ENCODE measurements at regions not wholly inside any gene's neighbourhood (a gene's known extent, or its start where the extent isn't known, plus 50 kb on each side); places are given as distances from the start of the nearest gene placed in this dataset.

- H3K4me2 ChIP-seq, result no peak overlapping the region
- no peaks in the 10 kb centered on the region for H3K27me3 ChIP-seq
- H2AFZ ChIP-seq, result no peak overlapping the region
- 91% methylated on average over 4 of the region's 4 CpGs for WGBS (ENCODE audit: low lambda C conversion rate, missing lambda C conversion rate)
- no peak overlapping the region for H3K4me3 ChIP-seq
- no peak overlapping the region for H3K27ac ChIP-seq
- DNase-seq (ENCODE audit: low spot score), result no peak
- TF ChIP-seq EZH2phosphoT487 (IDR thresholded peaks at IDR 0.05; ENCODE audit: low read depth, severe bottlenecking, unreplicated experiment) (no peak), CTCF (IDR thresholded peaks at IDR 0.05; ENCODE audit: poor library complexity) (no peak), EZH2 (IDR thresholded peaks at IDR 0.05; ENCODE audit: borderline replicate concordance) (no peak)
- H3K79me2 ChIP-seq, result peaks cover 14% of the 10 kb centered on the region
- H3K9me2 ChIP-seq (replicated peaks; ENCODE audit: insufficient read depth), result no peaks in the 10 kb centered on the region
- H3K4me1 ChIP-seq (ENCODE audit: insufficient read depth), result no peaks in the 10 kb centered on the region
- H4K20me1 ChIP-seq (ENCODE audit: insufficient read depth, poor library complexity, severe bottlenecking), result peaks cover 6% of the 10 kb centered on the region
- H3K9me3 ChIP-seq (ENCODE audit: low read depth), result no peaks in the 10 kb centered on the region
- H3K36me3 ChIP-seq (replicated peaks; ENCODE audit: insufficient read depth, low read depth), result no peaks in the 10 kb centered on the region
These were observed 61.1 kb upstream of the TNRC6B start for GRCh38 chr22:40116496-40117200.

GRCh38 chr22:40118979-40119378 lies 58.7 kb upstream of the TNRC6B start:
- Histone ChIP-seq H3K4me2 (no peak overlapping the region), H3K9me2 (replicated peaks; ENCODE audit: insufficient read depth) (no peaks in the 10 kb centered on the region), H3K27me3 (no peaks in the 10 kb centered on the region), H4K20me1 (ENCODE audit: insufficient read depth, poor library complexity, severe bottlenecking) (peaks cover 6% of the 10 kb centered on the region), H3K9me3 (ENCODE audit: low read depth) (no peaks in the 10 kb centered on the region), H3K27ac (no peak overlapping the region), H3K4me3 (no peak overlapping the region), H3K79me2 (peaks cover 11% of the 10 kb centered on the region), H3K4me1 (ENCODE audit: insufficient read depth) (no peaks in the 10 kb centered on the region), H2AFZ (no peak overlapping the region), H3K36me3 (replicated peaks; ENCODE audit: insufficient read depth, low read depth) (no peaks in the 10 kb centered on the region)
- no peak for DNase-seq (ENCODE audit: low spot score)
- TF ChIP-seq EZH2 (IDR thresholded peaks at IDR 0.05; ENCODE audit: borderline replicate concordance), result no peak
- 98% methylated on average over 8 of the region's 8 CpGs for WGBS (ENCODE audit: low lambda C conversion rate, missing lambda C conversion rate)

GRCh38 chr22:40120848-40121247 lies 56.9 kb upstream of the TNRC6B start:
- H3K27me3 ChIP-seq, result no peaks in the 10 kb centered on the region
- H3K4me3 ChIP-seq, result no peak overlapping the region
- no peaks in the 10 kb centered on the region for H3K4me1 ChIP-seq (ENCODE audit: insufficient read depth)
- WGBS (ENCODE audit: low lambda C conversion rate, missing lambda C conversion rate), result 90% methylated on average over 4 of the region's 4 CpGs
- H3K4me2 ChIP-seq, result no peak overlapping the region
- no peaks in the 10 kb centered on the region for H3K79me2 ChIP-seq
- H3K9me2 ChIP-seq (replicated peaks; ENCODE audit: insufficient read depth), result no peaks in the 10 kb centered on the region
- H3K36me3 ChIP-seq (replicated peaks; ENCODE audit: insufficient read depth, low read depth), result no peaks in the 10 kb centered on the region
- no peak for TF ChIP-seq EZH2 (IDR thresholded peaks at IDR 0.05; ENCODE audit: borderline replicate concordance)
- TF ChIP-seq EZH2phosphoT487 (IDR thresholded peaks at IDR 0.05; ENCODE audit: low read depth, severe bottlenecking, unreplicated experiment), result no peak
- TF ChIP-seq CTCF (IDR thresholded peaks at IDR 0.05; ENCODE audit: poor library complexity), result no peak
- no peaks in the 10 kb centered on the region for H4K20me1 ChIP-seq (ENCODE audit: insufficient read depth, poor library complexity, severe bottlenecking)
- H3K9me3 ChIP-seq (ENCODE audit: low read depth), result no peaks in the 10 kb centered on the region
- H3K27ac ChIP-seq, result no peak overlapping the region
- H2AFZ ChIP-seq, result no peak overlapping the region
- DNase-seq (ENCODE audit: low spot score), result no peak

- Histone ChIP-seq H3K27me3 (no peaks in the 10 kb centered on the region), H3K4me3 (no peak overlapping the region), H3K4me1 (ENCODE audit: insufficient read depth) (no peaks in the 10 kb centered on the region), H2AFZ (no peak overlapping the region), H3K36me3 (replicated peaks; ENCODE audit: insufficient read depth, low read depth) (no peaks in the 10 kb centered on the region), H3K9me3 (ENCODE audit: low read depth) (no peaks in the 10 kb centered on the region), H3K79me2 (no peaks in the 10 kb centered on the region), H4K20me1 (ENCODE audit: insufficient read depth, poor library complexity, severe bottlenecking) (no peaks in the 10 kb centered on the region), H3K9me2 (replicated peaks; ENCODE audit: insufficient read depth) (no peaks in the 10 kb centered on the region), H3K4me2 (no peak overlapping the region), H3K27ac (no peak overlapping the region)
- DNase-seq (ENCODE audit: low spot score), result no peak
- 75% methylated on average over 6 of the region's 6 CpGs for WGBS (ENCODE audit: low lambda C conversion rate, missing lambda C conversion rate)
- TF ChIP-seq EZH2 (IDR thresholded peaks at IDR 0.05; ENCODE audit: borderline replicate concordance) (no peak), CTCF (IDR thresholded peaks at IDR 0.05; ENCODE audit: poor library complexity) (no peak), EZH2phosphoT487 (IDR thresholded peaks at IDR 0.05; ENCODE audit: low read depth, severe bottlenecking, unreplicated experiment) (no peak)
These were observed 56.3 kb upstream of the TNRC6B start for GRCh38 chr22:40121461-40121860.

Measured in hepatocyte (in vitro differentiated cells).